ENCODE measurements at regions not wholly inside any gene's neighbourhood (a gene's known extent, or its start where the extent isn't known, plus 50 kb on each side); places are given as distances from the start of the nearest gene placed in this dataset.

GRCh38 chr6:1554141-1554475, 55.6 kb upstream of the FOXC1 start:
- TF ChIP-seq CTCF (IDR thresholded peaks at IDR 0.05), result no peak
- TF ChIP-seq POLR2A (IDR thresholded peaks at IDR 0.05), result no peak

Measured in adrenal gland (tissue), 5 donors.